ENCODE measurements at regions not wholly inside any gene's neighbourhood (a gene's known extent, or its start where the extent isn't known, plus 50 kb on each side); places are given as distances from the start of the nearest gene placed in this dataset.

- no peak for DNase-seq
These were observed 127.0 kb downstream of the METTL4 start for GRCh38 chr18:2444201-2444875.

GRCh38 chr18:2448565-2449151, 122.6 kb downstream of the METTL4 start:
- DNase-seq: no peak

- no peak for DNase-seq
These were observed 119.7 kb downstream of the METTL4 start for GRCh38 chr18:2451556-2451955.

- no peak for DNase-seq
These were observed 111.4 kb downstream of the METTL4 start for GRCh38 chr18:2459886-2460285.

- no peak for DNase-seq
These were observed 104.3 kb downstream of the METTL4 start for GRCh38 chr18:2466978-2467377.

- no peak for DNase-seq
These were observed 103.3 kb downstream of the METTL4 start for GRCh38 chr18:2468051-2468450.

GRCh38 chr18:2471523-2471922, 99.8 kb downstream of the METTL4 start:
- no peak for DNase-seq

- DNase-seq: no peak
These were observed 92.6 kb downstream of the METTL4 start for GRCh38 chr18:2478662-2479061.

GRCh38 chr18:2480536-2480935, 90.8 kb downstream of the METTL4 start:
- DNase-seq: no peak

GRCh38 chr18:2482706-2483475, 88.4 kb downstream of the METTL4 start:
- DNase-seq: no peak

- no peak for DNase-seq
These were observed 85.3 kb downstream of the METTL4 start for GRCh38 chr18:2485983-2486382.

- DNase-seq: no peak
These were observed 84.9 kb downstream of the METTL4 start for GRCh38 chr18:2486426-2486825.
